ENCODE measurements at regions not wholly inside any gene's neighbourhood (a gene's known extent, or its start where the extent isn't known, plus 50 kb on each side); places are given as distances from the start of the nearest gene placed in this dataset.

DNA sequence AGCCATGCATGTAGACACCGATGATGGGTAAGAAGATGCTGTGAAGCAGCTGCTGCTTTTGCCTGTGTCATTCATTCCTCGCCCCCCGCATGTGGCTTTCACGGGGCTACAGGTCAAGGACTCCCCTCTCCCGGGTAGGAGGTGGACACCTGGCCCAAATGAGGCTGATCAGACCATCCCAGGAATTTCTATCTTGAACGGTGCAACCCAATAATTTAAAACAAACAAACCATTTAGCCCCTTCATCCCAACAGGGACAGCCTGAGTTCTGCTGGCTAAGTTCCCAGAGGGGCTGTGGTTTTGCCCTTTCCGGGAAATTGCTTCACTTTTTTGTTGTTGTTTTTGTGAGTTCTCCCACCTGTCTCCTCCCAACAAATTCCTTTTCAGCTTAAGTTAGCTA lies 137.7 kb upstream of the CDH5 start:
- TF ChIP-seq POLR2A (IDR thresholded peaks at IDR 0.05; ENCODE audit: borderline replicate concordance, extremely low read depth, insufficient read depth, insufficient read length), result no peak
- TF ChIP-seq, protein P1, sequence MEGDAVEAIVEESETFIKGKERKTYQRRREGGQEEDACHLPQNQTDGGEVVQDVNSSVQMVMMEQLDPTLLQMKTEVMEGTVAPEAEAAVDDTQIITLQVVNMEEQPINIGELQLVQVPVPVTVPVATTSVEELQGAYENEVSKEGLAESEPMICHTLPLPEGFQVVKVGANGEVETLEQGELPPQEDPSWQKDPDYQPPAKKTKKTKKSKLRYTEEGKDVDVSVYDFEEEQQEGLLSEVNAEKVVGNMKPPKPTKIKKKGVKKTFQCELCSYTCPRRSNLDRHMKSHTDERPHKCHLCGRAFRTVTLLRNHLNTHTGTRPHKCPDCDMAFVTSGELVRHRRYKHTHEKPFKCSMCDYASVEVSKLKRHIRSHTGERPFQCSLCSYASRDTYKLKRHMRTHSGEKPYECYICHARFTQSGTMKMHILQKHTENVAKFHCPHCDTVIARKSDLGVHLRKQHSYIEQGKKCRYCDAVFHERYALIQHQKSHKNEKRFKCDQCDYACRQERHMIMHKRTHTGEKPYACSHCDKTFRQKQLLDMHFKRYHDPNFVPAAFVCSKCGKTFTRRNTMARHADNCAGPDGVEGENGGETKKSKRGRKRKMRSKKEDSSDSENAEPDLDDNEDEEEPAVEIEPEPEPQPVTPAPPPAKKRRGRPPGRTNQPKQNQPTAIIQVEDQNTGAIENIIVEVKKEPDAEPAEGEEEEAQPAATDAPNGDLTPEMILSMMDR (IDR thresholded peaks at IDR 0.05 in 2 of 3, conservative IDR thresholded peaks at IDR 0.05 in 1 of 3; ENCODE audit: borderline replicate concordance in 1 of 3, insufficient read depth in 1 of 3, low read depth in 2 of 3, low read length in 2 of 3), result no peak
- no peak for TF ChIP-seq ELF1 (IDR thresholded peaks at IDR 0.05; ENCODE audit: borderline replicate concordance, low read depth)
